Inflammatory macrophage (primary cell): ENCODE measurements at regions not wholly inside any gene's neighbourhood (a gene's known extent, or its start where the extent isn't known, plus 50 kb on each side); places are given as distances from the start of the nearest gene placed in this dataset.

Source experiments
- DNase-seq, 2 donors: peaks; one replicate each; pipeline ENCODE4 v3.0.0-alpha.2; 2020 to 2022

GRCh38 chr3:82080792-82081191 is 319.3 kb upstream of the GBE1 start:
- no peak for DNase-seq

GRCh38 chr3:82080261-82080660 is 318.8 kb upstream of the GBE1 start:
- DNase-seq: no peak

- no peak for DNase-seq
Measured at GRCh38 chr3:82079335-82079890, 318.0 kb upstream of the GBE1 start.

- DNase-seq: no peak
Measured at GRCh38 chr3:82078246-82078645, 316.8 kb upstream of the GBE1 start.

- DNase-seq: no peak
Measured at GRCh38 chr3:82067420-82067819, 306.0 kb upstream of the GBE1 start.

GRCh38 chr3:82058809-82059208 is 297.4 kb upstream of the GBE1 start:
- no peak for DNase-seq

GRCh38 chr3:82055792-82056191 is 294.3 kb upstream of the GBE1 start:
- DNase-seq: no peak

- no peak for DNase-seq
Measured at GRCh38 chr3:82054849-82055248, 293.4 kb upstream of the GBE1 start.

- DNase-seq: no peak
Measured at GRCh38 chr3:82053236-82053635, 291.8 kb upstream of the GBE1 start.

GRCh38 chr3:82050382-82050781 is 288.9 kb upstream of the GBE1 start:
- no peak for DNase-seq

GRCh38 chr3:82048711-82049110 is 287.3 kb upstream of the GBE1 start:
- no peak for DNase-seq

GRCh38 chr3:82044930-82045705 is 283.7 kb upstream of the GBE1 start:
- no peak for DNase-seq

- no peak for DNase-seq
Measured at GRCh38 chr3:82038556-82038955, 277.1 kb upstream of the GBE1 start.

GRCh38 chr3:82033186-82033585 is 271.7 kb upstream of the GBE1 start:
- no peak for DNase-seq

- no peak for DNase-seq
Measured at GRCh38 chr3:82031596-82031995, 270.2 kb upstream of the GBE1 start.

- DNase-seq: no peak
Measured at GRCh38 chr3:82030916-82031315, 269.5 kb upstream of the GBE1 start.

- DNase-seq: no peak
Measured at GRCh38 chr3:82022836-82023235, 261.4 kb upstream of the GBE1 start.

- no peak for DNase-seq
Measured at GRCh38 chr3:82020282-82020681, 258.8 kb upstream of the GBE1 start.

GRCh38 chr3:82015241-82015640 is 253.8 kb upstream of the GBE1 start:
- DNase-seq: no peak

GRCh38 chr3:82012775-82013174 is 251.3 kb upstream of the GBE1 start:
- no peak for DNase-seq

- no peak for DNase-seq
Measured at GRCh38 chr3:82011336-82011735, 249.9 kb upstream of the GBE1 start.

GRCh38 chr3:82005266-82005665 is 243.8 kb upstream of the GBE1 start:
- no peak for DNase-seq

GRCh38 chr3:82004266-82004665 is 242.8 kb upstream of the GBE1 start:
- DNase-seq: no peak

- DNase-seq: no peak
Measured at GRCh38 chr3:82002986-82003642, 241.7 kb upstream of the GBE1 start.
